Chondrocyte (in vitro differentiated cells): ENCODE measurements at regions not wholly inside any gene's neighbourhood (a gene's known extent, or its start where the extent isn't known, plus 50 kb on each side); places are given as distances from the start of the nearest gene placed in this dataset.

Source experiments
- DNase-seq: peaks from one replicate; pipeline ENCODE4 v3.0.0; 2021; ENCODE audit warnings: mixed read lengths, low spot score
- H3K27ac Mint-ChIP-seq: one replicate; pipeline ENCODE4 v1.8.0; 2021; ENCODE audit warnings: mild to moderate bottlenecking, moderate library complexity, mixed read lengths; ENCODE audit not compliant: unreplicated experiment
- H3K27me3 Mint-ChIP-seq: 2 replicates; pipeline ENCODE4 v1.8.0; 2021; ENCODE audit warnings: low read depth, mixed read lengths
- H3K36me3 Mint-ChIP-seq: 2 replicates; pipeline ENCODE4 v1.8.0; 2021; ENCODE audit warnings: low read depth, mixed read lengths
- H3K4me1 Mint-ChIP-seq: 2 replicates; pipeline ENCODE4 v1.8.0; 2021; ENCODE audit warnings: low read depth, mild to moderate bottlenecking, mixed read lengths
- H3K4me3 Mint-ChIP-seq: one replicate; pipeline ENCODE4 v1.8.0; 2021; ENCODE audit warnings: mild to moderate bottlenecking, moderate library complexity, mixed read lengths; ENCODE audit not compliant: unreplicated experiment
- H3K9me3 Mint-ChIP-seq: 2 replicates; pipeline ENCODE4 v1.8.0; 2021; ENCODE audit warnings: low read depth, mixed read lengths
- TF ChIP-seq, protein P1 (sequence below): fragments of 200-600 bp; sonication (generic); IDR thresholded peaks from 2 replicates; pipeline ENCODE4 v1.5.0; 2021; ENCODE audit warnings: antibody characterized with exemption, mild to moderate bottlenecking, moderate library complexity

DNA sequence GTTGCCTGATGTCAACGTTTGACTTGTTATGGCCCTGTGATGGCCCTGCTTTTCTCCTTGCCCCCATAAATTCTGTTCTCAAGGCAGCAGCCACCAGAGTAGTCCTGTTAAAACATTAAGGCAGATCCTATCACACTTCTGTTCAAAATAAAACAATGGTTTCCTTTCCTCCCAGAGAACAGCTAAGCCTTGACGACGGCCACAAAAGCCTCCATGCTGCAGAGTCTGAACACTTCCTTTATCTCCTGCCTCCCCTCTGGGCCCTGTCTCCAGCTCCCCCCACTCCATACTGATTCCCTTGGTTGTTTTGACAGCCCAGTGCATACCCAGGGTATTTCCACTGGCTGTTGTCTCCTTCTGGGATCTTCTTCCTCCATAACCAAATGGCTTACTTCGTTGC is 618.1 kb downstream of the MED13L start:
- peaks cover 1% of the 10 kb centered on the region for H3K27me3 Mint-ChIP-seq
- H3K4me1 Mint-ChIP-seq, result peaks cover 11% of the 10 kb centered on the region
- H3K27ac Mint-ChIP-seq, result no peak overlapping the region
- no peak overlapping the region for H3K4me3 Mint-ChIP-seq
- TF ChIP-seq, protein P1, sequence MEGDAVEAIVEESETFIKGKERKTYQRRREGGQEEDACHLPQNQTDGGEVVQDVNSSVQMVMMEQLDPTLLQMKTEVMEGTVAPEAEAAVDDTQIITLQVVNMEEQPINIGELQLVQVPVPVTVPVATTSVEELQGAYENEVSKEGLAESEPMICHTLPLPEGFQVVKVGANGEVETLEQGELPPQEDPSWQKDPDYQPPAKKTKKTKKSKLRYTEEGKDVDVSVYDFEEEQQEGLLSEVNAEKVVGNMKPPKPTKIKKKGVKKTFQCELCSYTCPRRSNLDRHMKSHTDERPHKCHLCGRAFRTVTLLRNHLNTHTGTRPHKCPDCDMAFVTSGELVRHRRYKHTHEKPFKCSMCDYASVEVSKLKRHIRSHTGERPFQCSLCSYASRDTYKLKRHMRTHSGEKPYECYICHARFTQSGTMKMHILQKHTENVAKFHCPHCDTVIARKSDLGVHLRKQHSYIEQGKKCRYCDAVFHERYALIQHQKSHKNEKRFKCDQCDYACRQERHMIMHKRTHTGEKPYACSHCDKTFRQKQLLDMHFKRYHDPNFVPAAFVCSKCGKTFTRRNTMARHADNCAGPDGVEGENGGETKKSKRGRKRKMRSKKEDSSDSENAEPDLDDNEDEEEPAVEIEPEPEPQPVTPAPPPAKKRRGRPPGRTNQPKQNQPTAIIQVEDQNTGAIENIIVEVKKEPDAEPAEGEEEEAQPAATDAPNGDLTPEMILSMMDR, result no peak
- no peaks in the 10 kb centered on the region for H3K9me3 Mint-ChIP-seq
- no peaks in the 10 kb centered on the region for H3K36me3 Mint-ChIP-seq
- DNase-seq, result no peak

DNA sequence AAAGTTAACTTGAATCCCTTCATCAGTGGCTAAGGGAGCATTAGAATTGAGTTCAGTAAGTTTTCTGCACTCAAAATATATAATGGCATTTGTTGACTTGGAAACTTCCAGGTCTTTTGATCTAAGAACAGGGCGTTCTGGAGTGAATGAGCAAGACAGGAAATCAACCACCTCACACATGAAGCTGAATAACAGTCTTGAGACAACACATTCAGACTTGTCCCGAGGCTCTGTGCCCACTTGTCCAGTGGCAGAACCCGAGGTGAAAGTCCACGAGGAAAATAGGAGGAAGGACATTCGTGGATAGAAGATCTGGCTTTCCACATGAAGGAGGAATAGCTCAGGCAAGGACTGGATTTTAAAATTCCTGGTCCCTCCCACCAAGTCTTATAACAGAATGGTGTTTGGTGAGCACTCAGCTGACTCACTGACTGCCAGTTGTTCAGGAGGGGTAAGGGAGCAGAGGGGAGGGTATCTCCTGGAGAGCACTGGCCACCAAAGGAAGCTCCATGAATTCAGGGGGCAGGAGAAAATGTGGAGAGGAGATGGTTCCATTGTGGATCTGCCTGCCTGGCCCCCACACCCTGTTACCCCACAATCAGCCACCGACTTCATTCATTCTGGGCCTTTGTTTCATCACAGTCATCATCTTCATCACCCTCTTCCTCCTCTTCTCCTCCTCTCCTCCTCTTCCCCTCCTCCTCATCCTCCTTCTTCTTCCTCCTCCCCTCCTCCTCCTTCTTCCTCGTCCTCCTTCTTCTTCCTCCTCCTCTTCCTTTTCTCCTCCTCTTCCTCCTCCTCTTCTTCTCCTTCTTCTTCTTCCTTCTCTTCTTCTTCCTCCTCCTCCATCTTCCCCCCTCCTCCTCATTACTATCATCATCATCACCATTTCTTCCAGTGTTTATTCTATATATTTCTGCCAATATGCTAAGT is 620.1 kb downstream of the MED13L start:
- H3K4me1 Mint-ChIP-seq, result peaks cover 11% of the 10 kb centered on the region
- no peaks in the 10 kb centered on the region for H3K27me3 Mint-ChIP-seq
- no peak overlapping the region for H3K4me3 Mint-ChIP-seq
- no peak overlapping the region for H3K27ac Mint-ChIP-seq
- no peaks in the 10 kb centered on the region for H3K9me3 Mint-ChIP-seq
- no peak for DNase-seq
- H3K36me3 Mint-ChIP-seq, result no peaks in the 10 kb centered on the region
- TF ChIP-seq, protein P1, result no peak

DNA sequence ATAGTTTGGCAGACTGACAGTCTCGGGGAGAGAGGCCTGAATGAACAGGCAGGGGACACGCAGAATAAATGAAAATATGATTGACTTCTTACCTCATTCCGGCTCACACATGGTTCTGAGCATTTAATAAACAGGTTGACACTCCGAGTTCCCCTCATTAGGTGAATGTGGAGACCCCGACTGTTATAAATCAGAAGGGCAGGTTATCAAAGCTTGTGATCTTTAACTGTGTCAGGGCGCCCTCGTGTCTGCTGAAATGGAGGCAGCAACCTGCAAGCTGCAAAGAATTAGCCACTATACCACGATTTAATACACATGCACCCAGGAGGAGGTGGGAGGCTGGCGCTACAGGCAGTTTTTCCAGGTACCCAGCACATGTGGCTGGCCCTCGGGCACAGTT is 627.5 kb downstream of the MED13L start:
- Mint-ChIP-seq H3K9me3 (peaks cover 3% of the 10 kb centered on the region), H3K27ac (no peak overlapping the region)

DNA sequence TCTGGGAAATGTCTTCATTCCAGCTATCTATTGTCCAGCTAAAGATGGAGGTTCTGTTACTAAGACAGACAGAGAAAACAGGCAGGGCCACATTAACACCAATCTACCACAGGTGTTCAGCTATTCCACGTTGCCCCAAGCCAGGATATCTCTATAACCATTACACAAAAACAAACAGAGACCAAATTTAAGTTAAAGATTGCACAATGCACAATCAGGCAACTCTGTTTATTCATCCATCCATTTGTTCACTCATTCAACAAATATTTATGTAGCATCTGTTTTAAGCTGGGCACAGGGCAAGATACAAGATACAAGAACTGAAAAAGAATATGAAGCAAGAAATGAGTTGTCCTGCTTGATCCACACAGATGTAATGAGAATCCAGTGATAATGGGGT is 629.0 kb downstream of the MED13L start:
- Mint-ChIP-seq H3K4me1 (no peaks in the 10 kb centered on the region), H3K27me3 (peaks cover 7% of the 10 kb centered on the region), H3K36me3 (no peaks in the 10 kb centered on the region), H3K27ac (no peak overlapping the region), H3K4me3 (no peak overlapping the region), H3K9me3 (peaks cover 3% of the 10 kb centered on the region)
- TF ChIP-seq, protein P1, result no peak
- DNase-seq, result no peak

More for the DNA sequence above, 627.5 kb downstream of the MED13L start:
- Mint-ChIP-seq H3K4me1 (no peaks in the 10 kb centered on the region), H3K27me3 (peaks cover 7% of the 10 kb centered on the region), H3K36me3 (no peaks in the 10 kb centered on the region), H3K4me3 (no peak overlapping the region)
- TF ChIP-seq, protein P1, result no peak
- DNase-seq, result no peak

DNA sequence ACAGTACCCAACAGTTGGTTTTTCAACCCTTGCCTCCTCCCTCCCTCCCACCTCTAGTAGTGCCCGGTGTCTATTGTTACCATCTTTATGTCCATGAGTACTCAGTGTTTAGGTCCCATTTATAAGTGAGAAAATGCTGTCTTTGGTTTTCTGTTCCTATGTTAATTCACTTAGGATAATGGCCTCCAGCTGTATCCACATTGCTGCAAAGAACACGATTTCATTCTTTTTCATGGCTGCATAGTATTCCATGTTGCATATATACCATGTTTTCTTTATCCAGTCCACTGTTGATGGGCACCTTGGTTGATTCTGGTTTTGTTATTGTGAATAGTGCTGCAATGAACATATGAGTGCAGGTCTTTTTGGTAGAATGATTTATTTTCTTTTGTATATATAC is 631.3 kb downstream of the MED13L start:
- no peak overlapping the region for H3K4me3 Mint-ChIP-seq
- H3K4me1 Mint-ChIP-seq, result no peaks in the 10 kb centered on the region
- peaks cover 6% of the 10 kb centered on the region for H3K9me3 Mint-ChIP-seq
- H3K27ac Mint-ChIP-seq, result no peak overlapping the region
- TF ChIP-seq, protein P1, result no peak
- H3K27me3 Mint-ChIP-seq, result peaks cover 14% of the 10 kb centered on the region
- no peaks in the 10 kb centered on the region for H3K36me3 Mint-ChIP-seq
- DNase-seq, result no peak
